T-helper 1 cell treated with Interleukin-12 subunit alpha and Interleukin-12 subunit beta and Interleukin-4 antibody, amounts not matched to agents 30 μg/mL and 1 μg/mL, for 36 hours (primary cell): ENCODE measurements at regions not wholly inside any gene's neighbourhood (a gene's known extent, or its start where the extent isn't known, plus 50 kb on each side); places are given as distances from the start of the nearest gene placed in this dataset.
"Not testable (repeated sequence)": the region's sequence is repeated elsewhere in the genome, so short reads cannot be mapped to it uniquely, and the experiment has no call there.

Source experiments
- H3K27ac Mint-ChIP-seq: one replicate; pipeline ENCODE4 v1.8.0; 2021; ENCODE audit warnings: mild to moderate bottlenecking, mixed read lengths
- H3K27me3 Mint-ChIP-seq: one replicate; pipeline ENCODE4 v1.8.0; 2021; ENCODE audit warnings: low read depth, mixed read lengths
- H3K36me3 Mint-ChIP-seq: one replicate; pipeline ENCODE4 v1.8.0; 2021; ENCODE audit warnings: low read depth, mixed read lengths
- H3K4me1 Mint-ChIP-seq: one replicate; pipeline ENCODE4 v1.8.0; 2021; ENCODE audit warnings: low read depth, mixed read lengths
- H3K4me3 Mint-ChIP-seq: one replicate; pipeline ENCODE4 v1.8.0; 2021; ENCODE audit warnings: mild to moderate bottlenecking, moderate library complexity, mixed read lengths
- H3K9me3 Mint-ChIP-seq: one replicate; pipeline ENCODE4 v1.8.0; 2021; ENCODE audit warnings: mixed read lengths

DNA sequence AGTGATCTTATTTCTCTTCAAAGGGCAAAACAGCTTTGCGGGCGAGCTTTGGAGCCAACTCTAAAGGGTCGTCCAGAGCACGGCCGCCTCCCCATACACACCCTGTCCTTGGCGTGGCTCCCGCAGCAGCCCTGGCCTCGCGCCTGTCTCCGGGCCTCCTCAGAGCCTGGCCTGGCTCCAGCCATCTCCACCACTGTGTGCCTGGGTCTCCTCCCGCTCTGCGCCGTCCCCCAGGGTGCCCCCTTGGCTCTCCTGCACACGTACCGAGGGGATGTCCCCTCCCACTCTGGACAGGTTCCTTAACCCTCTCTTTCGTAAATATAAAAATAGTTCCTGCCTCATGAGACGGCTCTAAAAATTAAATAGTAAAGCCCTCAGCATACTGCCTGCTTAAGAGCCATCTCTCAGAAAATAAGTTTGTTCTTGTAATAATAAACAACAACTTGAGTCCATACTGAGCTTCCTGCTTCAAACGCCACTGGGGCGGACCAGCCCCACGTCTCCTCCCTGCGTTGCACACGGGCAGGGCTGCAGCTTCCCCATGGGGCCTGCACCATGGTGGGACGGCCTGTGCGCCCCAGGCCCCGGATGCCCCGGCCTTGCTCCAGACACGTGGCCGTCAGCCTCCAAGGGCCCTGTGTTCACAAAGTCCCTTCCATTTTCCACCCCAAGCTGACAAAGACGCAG is 226.2 kb downstream of the TTLL2 start:
- Mint-ChIP-seq H3K4me1 (no peaks in the 10 kb centered on the region), H3K27ac (no peak overlapping the region), H3K36me3 (no peaks in the 10 kb centered on the region), H3K27me3 (no peaks in the 10 kb centered on the region), H3K9me3 (peaks cover 3% of the 10 kb centered on the region), H3K4me3 (no peak overlapping the region)

DNA sequence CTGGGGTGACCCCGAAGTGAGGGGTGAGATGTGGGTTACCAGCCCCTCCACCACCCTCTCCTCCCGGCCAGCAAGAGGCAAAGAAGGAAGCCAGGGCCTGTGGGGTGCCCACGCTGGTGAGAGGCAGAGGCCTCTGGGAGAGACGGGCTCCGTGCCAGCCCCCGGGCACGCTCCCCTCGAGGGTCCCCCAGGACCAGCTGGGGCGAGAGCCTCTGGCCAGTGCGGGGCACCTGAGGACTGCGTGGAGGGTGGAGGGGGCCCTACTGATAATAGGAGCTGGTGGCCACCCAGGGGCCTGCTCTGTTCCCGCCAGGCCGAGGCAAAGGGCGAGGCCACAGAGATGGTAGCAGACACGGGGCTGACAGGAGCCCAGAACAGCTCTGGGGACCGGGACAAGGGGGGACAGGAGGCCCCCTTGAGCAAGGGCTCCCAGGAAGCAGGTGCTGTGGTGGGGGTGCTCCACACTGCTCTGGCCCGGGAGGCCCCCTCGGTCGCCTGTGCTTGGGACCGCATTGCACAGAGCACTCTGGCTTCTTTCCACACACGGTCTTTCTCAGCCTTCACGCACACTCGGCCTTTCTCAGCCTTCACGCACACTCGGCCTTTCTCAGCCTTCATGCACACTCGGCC is 226.9 kb downstream of the TTLL2 start:
- H3K4me3 Mint-ChIP-seq: no peak overlapping the region
- H3K27me3 Mint-ChIP-seq: no peaks in the 10 kb centered on the region
- peaks cover 3% of the 10 kb centered on the region for H3K9me3 Mint-ChIP-seq
- H3K27ac Mint-ChIP-seq: no peak overlapping the region
- no peaks in the 10 kb centered on the region for H3K4me1 Mint-ChIP-seq
- no peaks in the 10 kb centered on the region for H3K36me3 Mint-ChIP-seq

DNA sequence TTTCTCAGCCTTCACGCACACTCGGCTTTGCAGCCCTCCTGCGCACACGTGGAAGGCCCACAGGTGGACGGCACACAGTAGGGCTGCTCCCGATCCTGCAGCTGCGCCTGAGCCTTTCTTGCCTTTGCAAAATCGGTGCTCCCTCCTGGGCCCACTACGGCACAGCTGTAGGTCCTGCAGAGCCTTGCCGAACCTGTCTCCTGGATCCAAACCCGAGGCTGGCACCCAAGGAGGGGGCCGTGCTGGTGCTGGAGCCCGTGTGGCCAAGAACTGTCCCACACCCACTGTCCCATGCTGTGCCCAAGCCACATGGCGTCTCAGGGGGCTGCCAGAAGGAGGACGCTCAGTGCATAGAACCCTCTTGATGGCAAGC is 227.4 kb downstream of the TTLL2 start:
- Mint-ChIP-seq H3K4me3 (no peak overlapping the region), H3K4me1 (no peaks in the 10 kb centered on the region), H3K36me3 (no peaks in the 10 kb centered on the region), H3K27me3 (no peaks in the 10 kb centered on the region), H3K27ac (no peak overlapping the region), H3K9me3 (peaks cover 3% of the 10 kb centered on the region)

DNA sequence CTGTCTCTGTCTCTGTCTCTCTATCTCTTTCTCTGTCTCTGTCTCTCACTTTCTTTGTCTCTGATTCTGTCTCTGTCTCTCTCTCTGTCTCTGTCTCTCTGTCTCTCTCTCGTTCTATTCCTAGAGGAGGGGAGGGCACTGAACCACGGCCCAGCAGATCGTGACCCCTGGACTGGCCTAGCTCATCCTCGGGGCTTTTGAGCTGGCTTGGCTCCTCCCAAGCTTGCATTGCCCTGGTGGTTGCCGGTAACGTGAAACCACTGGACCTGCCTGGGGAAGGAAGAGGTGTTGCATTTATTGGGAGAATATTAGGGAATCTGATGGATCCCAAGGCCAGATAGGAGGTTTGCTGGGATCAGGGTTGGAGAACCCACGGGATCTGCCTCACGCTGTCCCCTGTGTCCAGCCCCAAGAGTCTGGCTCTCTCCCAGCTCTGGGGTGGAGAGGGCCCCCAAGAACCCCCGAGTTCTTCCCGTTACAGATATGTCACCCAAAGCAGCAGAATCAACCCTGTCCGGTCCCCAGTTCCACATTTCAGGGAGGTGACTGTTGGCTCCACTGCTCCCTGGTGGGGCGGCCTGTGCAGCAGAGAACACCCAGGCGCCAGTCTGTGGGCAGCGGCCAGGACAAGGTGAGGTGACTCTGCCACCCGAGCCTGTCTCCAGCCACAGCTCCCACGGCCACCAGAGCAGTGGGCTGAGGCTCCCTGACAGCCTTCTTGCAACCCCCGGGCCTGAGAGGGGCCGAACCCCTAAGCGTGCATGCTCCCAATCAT is 228.3 kb downstream of the TTLL2 start:
- Mint-ChIP-seq H3K4me1 (no peaks in the 10 kb centered on the region), H3K4me3 (no peak overlapping the region), H3K36me3 (no peaks in the 10 kb centered on the region), H3K27me3 (no peaks in the 10 kb centered on the region), H3K27ac (no peak overlapping the region), H3K9me3 (peaks cover 3% of the 10 kb centered on the region)

DNA sequence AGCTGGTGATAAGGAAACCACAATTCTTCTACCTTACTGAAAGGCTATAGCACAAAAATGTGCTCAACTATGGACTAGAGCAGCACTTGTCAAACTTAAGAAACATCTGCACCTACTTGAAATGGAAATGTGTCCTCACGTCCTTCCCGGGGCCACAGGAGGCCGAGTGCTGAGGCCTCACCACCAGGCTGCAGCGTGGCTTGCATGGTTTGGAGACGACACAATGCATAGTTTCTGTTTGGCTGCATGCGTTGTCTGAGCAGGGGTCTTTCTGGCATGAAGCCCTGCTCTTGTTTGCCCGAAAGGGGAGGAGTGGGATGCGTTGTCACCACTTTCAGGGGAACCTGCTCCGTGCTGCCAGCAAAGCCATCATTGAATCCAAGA is 228.8 kb downstream of the TTLL2 start:
- H3K9me3 Mint-ChIP-seq: peaks cover 3% of the 10 kb centered on the region

DNA sequence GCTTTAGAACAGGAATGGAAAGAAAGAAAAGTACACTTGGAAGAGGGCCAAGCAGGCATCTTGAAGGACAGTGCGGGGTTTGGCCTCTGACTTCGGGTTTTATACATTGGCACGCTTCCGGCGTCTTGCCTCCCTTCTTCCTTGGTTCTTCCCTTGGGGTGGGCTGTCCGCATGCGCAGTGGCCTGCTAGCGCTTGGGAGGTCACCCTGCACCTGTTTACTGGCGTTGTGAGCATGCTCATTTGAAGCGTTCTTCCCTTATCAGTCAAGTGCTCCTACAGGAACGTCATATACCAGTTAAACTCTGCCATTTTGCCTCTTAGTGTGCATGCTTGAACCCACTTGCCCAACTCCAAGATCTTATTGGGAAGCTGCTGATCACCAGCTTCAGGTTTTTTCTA is 230.0 kb downstream of the TTLL2 start:
- Mint-ChIP-seq H3K27ac (no peak overlapping the region), H3K27me3 (no peaks in the 10 kb centered on the region), H3K4me3 (no peak overlapping the region), H3K4me1 (no peaks in the 10 kb centered on the region), H3K36me3 (no peaks in the 10 kb centered on the region), H3K9me3 (peaks cover 3% of the 10 kb centered on the region)

More for the DNA sequence above, 228.8 kb downstream of the TTLL2 start:
- Mint-ChIP-seq H3K4me1 (no peaks in the 10 kb centered on the region), H3K36me3 (no peaks in the 10 kb centered on the region), H3K4me3 (no peak overlapping the region), H3K27ac (no peak overlapping the region), H3K27me3 (no peaks in the 10 kb centered on the region)

DNA sequence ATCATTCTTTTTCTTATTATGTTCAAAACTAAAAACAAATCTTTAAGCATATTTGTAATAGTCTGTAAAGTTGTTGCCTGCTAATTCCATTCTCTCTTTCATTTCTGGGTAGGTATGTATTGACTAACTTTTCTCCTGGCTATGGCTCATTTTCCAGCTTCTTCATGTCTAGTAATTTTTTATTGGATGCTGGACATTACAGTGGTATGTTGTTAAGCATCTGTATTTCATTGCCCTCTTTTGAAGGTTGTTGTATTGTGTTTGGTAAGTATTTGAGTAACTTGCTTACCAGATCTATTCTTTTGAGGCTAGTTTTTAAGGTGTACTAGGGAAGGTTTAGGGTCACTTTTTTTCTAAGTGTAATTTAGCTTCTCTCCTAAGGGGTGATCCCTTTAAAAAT is 230.9 kb downstream of the TTLL2 start:
- Mint-ChIP-seq H3K27ac (no peak overlapping the region), H3K4me3 (no peak overlapping the region), H3K4me1 (no peaks in the 10 kb centered on the region), H3K36me3 (no peaks in the 10 kb centered on the region), H3K27me3 (no peaks in the 10 kb centered on the region), H3K9me3 (peaks cover 3% of the 10 kb centered on the region)

DNA sequence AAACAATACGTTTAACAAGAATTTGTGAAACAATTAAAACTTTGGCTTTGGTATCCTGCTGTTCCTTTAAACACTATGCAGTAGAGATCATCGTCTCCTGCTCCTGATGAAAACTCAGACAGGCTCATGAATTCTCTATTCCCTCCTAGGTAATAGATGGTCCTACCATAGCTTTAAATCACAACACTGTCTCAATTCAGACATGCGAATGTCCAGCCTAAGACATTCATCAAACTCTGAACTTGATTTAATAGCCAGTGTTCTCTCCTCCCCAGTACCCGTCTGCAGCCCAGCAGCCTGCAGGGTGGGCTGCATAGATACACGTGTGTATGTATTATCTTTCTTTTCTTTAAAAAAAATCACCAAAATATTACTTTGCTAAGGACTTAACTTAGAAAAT is 232.8 kb downstream of the TTLL2 start:
- H3K36me3 Mint-ChIP-seq: no peaks in the 10 kb centered on the region
- H3K27me3 Mint-ChIP-seq: no peaks in the 10 kb centered on the region
- no peak overlapping the region for H3K4me3 Mint-ChIP-seq
- no peaks in the 10 kb centered on the region for H3K4me1 Mint-ChIP-seq
- H3K27ac Mint-ChIP-seq: no peak overlapping the region
- H3K9me3 Mint-ChIP-seq: peaks cover 3% of the 10 kb centered on the region

DNA sequence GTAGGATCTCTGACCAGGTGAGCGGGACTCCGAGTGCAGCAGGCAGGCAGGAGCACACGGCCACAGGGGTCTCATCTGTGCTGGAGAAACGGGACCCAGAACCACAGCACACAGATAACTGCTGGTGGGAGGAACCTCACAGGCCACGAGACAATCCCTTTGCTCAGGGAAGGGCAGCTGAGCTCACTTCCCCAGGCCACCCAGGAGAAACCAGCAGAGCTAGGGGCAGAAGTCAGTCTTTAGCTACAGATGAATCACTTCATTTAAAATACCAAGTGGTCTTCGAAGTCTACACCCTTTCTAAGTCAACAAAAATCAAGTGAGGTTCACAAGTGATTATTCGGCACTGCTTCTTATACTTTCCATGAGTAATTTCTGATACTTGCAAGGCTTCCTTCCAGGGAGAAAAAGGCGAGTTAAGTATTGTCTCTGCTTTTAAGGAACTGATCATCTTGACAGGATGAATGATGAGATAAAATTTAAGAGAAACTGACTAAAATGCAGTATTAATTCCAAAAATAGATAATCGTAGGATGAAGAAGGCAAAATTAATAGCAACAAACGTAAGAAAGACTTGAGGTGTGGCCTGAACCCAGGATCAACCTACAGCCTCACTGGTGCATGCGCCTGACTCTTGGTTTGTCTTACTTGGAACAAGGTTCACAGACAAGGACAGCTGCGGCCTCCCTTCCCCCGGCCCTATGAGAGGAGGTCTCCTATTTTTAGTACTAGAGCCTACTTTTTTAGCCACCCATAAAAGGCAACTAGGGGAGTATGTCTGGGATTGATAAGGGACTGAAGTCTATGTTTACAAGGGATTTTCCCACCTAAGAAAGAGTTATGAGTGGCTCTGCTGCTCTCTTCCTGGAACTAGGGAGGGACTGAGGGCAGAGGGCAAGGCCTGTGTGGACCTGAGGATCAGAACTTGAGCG is 233.6 kb downstream of the TTLL2 start:
- Mint-ChIP-seq H3K4me3 (no peak overlapping the region), H3K9me3 (peaks cover 3% of the 10 kb centered on the region), H3K27ac (no peak overlapping the region), H3K27me3 (no peaks in the 10 kb centered on the region), H3K36me3 (no peaks in the 10 kb centered on the region), H3K4me1 (no peaks in the 10 kb centered on the region)

DNA sequence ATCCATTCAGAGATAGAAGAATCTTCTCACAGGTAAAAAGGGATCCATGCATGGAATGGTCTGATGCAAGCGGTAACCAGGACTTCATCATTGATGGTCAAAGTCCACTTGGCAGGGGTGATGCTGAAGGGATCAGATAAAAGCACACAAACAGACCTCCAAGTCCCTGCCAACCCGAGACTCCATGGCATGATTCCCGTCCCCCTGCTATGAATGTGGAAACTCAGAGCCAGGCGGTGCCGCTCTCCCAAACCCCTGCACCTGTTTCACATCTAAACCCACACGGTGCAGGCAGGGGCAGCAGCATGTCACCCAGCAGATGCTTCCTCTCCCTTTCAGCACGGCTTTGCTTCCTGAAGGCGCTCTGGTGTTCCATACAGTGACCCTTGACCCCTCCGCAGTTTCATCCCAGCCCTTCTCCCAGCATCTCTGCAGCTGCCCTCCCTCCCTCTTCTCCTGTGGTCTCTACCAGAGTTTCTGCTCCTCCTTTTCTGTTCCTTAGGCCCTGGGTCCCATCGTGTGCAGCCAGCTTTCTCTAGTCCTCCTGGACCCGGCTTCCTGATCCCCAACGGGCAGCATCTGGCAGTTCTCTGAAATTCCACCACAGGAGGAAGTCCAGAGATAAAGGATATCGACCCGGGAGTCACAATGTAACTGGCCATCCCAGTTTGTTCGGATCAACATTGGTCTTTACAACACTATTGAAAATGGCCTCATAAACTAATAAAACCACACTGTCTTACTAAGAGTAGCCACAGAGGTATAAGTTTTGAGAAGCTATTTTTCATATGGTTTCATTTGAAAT is 235.0 kb downstream of the TTLL2 start:
- H3K27ac Mint-ChIP-seq: no peak overlapping the region
- no peaks in the 10 kb centered on the region for H3K4me1 Mint-ChIP-seq
- H3K27me3 Mint-ChIP-seq: no peaks in the 10 kb centered on the region
- peaks cover 6% of the 10 kb centered on the region for H3K9me3 Mint-ChIP-seq
- H3K36me3 Mint-ChIP-seq: no peaks in the 10 kb centered on the region
- H3K4me3 Mint-ChIP-seq: no peak overlapping the region

DNA sequence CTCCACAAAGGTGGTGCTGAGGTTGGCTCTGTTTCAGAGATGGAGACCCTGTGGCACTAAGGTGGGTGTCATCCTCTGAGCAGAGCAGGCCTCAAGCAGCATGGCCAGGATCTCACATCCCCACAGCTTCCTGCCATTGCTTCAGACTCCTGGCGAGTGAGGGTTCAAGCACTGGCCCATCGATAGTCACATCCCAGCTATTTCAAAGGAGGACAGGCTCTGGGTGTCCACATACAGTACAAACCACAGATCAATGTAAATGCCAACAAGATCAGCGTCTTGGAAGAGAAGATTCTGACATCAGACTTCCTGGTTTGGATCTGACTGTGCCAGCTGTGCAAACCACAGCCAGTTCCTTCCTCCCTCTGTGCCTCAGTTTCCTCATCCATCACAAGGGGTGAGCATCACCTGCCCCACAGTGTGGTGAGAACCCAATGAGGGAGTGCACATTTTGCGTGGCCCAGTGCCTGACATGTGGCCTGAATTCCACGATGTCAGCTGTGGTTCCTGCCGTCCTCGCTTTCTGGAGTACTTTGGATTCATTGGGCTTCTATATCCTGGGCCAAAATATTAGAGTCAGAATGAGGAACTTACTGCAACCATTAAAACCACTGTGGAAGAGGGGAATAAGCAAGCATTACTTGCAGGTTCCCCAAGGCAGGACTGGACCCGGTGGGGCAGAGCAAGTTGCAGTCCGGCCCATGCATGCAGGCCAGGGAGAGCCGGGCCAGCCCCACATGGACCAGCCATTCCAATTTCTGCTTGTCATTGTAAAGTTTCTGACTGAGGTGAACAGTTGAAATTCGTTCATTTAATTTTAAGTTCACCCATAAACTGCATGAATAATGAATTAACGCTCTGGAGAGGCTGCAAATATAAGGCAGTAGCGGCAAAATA is 236.0 kb downstream of the TTLL2 start:
- Mint-ChIP-seq H3K4me1 (no peaks in the 10 kb centered on the region), H3K36me3 (no peaks in the 10 kb centered on the region), H3K27me3 (no peaks in the 10 kb centered on the region), H3K27ac (no peak overlapping the region), H3K9me3 (peaks cover 4% of the 10 kb centered on the region), H3K4me3 (no peak overlapping the region)

DNA sequence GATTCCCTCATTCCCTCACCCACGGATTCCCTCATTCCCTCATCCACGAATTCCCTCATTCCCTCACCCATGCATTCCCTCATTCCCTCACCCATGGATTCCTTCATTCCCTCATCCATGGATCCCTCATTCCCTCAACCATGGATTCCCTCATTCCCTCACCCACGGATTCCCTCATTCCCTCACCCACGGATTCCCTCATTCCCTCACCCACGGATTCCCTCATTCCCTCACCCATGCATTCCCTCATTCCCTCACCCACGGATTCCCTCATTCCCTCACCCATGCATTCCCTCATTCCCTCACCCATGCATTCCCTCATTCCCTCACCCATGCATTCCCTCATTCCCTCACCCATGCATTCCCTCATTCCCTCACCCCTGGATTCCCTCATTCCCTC is 238.0 kb downstream of the TTLL2 start:
- H3K27ac Mint-ChIP-seq, H3K9me3 Mint-ChIP-seq, H3K4me3 Mint-ChIP-seq, H3K27me3 Mint-ChIP-seq, H3K36me3 Mint-ChIP-seq, H3K4me1 Mint-ChIP-seq: not testable (repeated sequence)
